ENCODE measurements at regions not wholly inside any gene's neighbourhood (a gene's known extent, or its start where the extent isn't known, plus 50 kb on each side); places are given as distances from the start of the nearest gene placed in this dataset.

- TF ChIP-seq USF1 (IDR thresholded peaks at IDR 0.05; ENCODE audit: borderline replicate concordance, low read depth) (no peak), TAF1 (IDR thresholded peaks at IDR 0.05; ENCODE audit: borderline replicate concordance, low read depth, low read length) (no peak), GATA2 (CRISPR knock-in tag; IDR thresholded peaks at IDR 0.05) (no peak), RXRA (IDR thresholded peaks at IDR 0.05; ENCODE audit: borderline replicate concordance, low read depth) (no peak), RAD21 (IDR thresholded peaks at IDR 0.05; ENCODE audit: low read length) (no peak), TEAD4 (IDR thresholded peaks at IDR 0.05; ENCODE audit: borderline replicate concordance, insufficient read depth) (no peak), NFIC (IDR thresholded peaks at IDR 0.05; ENCODE audit: borderline replicate concordance) (no peak), EP300 (IDR thresholded peaks at IDR 0.05; ENCODE audit: borderline replicate concordance in 1 of 2, low read depth in 1 of 2, low read length in 1 of 2) (no peak)
- TF ChIP-seq, protein P1, sequence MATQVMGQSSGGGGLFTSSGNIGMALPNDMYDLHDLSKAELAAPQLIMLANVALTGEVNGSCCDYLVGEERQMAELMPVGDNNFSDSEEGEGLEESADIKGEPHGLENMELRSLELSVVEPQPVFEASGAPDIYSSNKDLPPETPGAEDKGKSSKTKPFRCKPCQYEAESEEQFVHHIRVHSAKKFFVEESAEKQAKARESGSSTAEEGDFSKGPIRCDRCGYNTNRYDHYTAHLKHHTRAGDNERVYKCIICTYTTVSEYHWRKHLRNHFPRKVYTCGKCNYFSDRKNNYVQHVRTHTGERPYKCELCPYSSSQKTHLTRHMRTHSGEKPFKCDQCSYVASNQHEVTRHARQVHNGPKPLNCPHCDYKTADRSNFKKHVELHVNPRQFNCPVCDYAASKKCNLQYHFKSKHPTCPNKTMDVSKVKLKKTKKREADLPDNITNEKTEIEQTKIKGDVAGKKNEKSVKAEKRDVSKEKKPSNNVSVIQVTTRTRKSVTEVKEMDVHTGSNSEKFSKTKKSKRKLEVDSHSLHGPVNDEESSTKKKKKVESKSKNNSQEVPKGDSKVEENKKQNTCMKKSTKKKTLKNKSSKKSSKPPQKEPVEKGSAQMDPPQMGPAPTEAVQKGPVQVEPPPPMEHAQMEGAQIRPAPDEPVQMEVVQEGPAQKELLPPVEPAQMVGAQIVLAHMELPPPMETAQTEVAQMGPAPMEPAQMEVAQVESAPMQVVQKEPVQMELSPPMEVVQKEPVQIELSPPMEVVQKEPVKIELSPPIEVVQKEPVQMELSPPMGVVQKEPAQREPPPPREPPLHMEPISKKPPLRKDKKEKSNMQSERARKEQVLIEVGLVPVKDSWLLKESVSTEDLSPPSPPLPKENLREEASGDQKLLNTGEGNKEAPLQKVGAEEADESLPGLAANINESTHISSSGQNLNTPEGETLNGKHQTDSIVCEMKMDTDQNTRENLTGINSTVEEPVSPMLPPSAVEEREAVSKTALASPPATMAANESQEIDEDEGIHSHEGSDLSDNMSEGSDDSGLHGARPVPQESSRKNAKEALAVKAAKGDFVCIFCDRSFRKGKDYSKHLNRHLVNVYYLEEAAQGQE (IDR thresholded peaks at IDR 0.05; ENCODE audit: low read depth, low read length), result no peak
These were observed 539.4 kb downstream of the IGSF11 start (continued) for GRCh38 chr3:118495206-118495605.

- POLR2A ChIA-PET, result no interaction called here
- H3K79me2 ChIP-seq (ENCODE audit: insufficient read depth), result no peaks in the 10 kb centered on the region
- H3K4me1 ChIP-seq (ENCODE audit: control insufficient read depth in 1 of 2, insufficient read depth in 2 of 2, low read depth in 1 of 2, low read length in 1 of 2), result peaks cover 0 to 13% of the 10 kb centered on the region in 2 experiments; a peak in 2 of 4 replicates
- no peak overlapping the region for H3K4me3 ChIP-seq (ENCODE audit: low read depth in 2 of 2, low read length in 1 of 2)
- no peaks in the 10 kb centered on the region for H3K9me2 ChIP-seq
- 64% methylated on average over 3 of the region's 3 CpGs for WGBS (ENCODE audit: low lambda C conversion rate)
- TF ChIP-seq POLR2AphosphoS5 (IDR thresholded peaks at IDR 0.05; ENCODE audit: low read depth, low read length) (no peak), JUND (IDR thresholded peaks at IDR 0.05) (no peak), FOXM1 (IDR thresholded peaks at IDR 0.05; ENCODE audit: low read depth) (no peak), MXI1 (IDR thresholded peaks at IDR 0.05; ENCODE audit: low read depth, low read length) (no peak), FOSL2 (IDR thresholded peaks at IDR 0.05; ENCODE audit: borderline replicate concordance, low read depth) (no peak), IRF3 (IDR thresholded peaks at IDR 0.05; ENCODE audit: low read depth, low read length) (no peak), TEAD4 (IDR thresholded peaks at IDR 0.05; ENCODE audit: borderline replicate concordance, insufficient read depth) (no peak), ZBTB33 (IDR thresholded peaks at IDR 0.05; ENCODE audit: borderline replicate concordance, low read depth) (no peak), SIN3A (IDR thresholded peaks at IDR 0.05; ENCODE audit: borderline replicate concordance, low read depth, low read length) (no peak), FOXJ3 (CRISPR knock-in tag; IDR thresholded peaks at IDR 0.05) (no peak), MAX (IDR thresholded peaks at IDR 0.05; ENCODE audit: low read depth) (no peak), EZH2phosphoT487 (IDR thresholded peaks at IDR 0.05; ENCODE audit: borderline replicate concordance, low read depth) (no peak), RCOR1 (IDR thresholded peaks at IDR 0.05; ENCODE audit: low read length) (no peak), RFX5 (IDR thresholded peaks at IDR 0.05; ENCODE audit: low read length) (no peak), CTCF (IDR thresholded peaks at IDR 0.05) (no peak)
- no peak overlapping the region for H3K9ac ChIP-seq
- CTCF ChIA-PET, result no interaction called here
- no peaks in the 10 kb centered on the region for H3F3A ChIP-seq (replicated peaks; ENCODE audit: insufficient read depth)
- H2AFZ ChIP-seq (ENCODE audit: low read depth), result no peak overlapping the region
- no peak for DNase-seq
- no peaks in the 10 kb centered on the region for H3K27me3 ChIP-seq (ENCODE audit: insufficient read depth)
- no peak overlapping the region for H3K4me2 ChIP-seq
- no peak overlapping the region for H3K27ac ChIP-seq (ENCODE audit: low read depth in 2 of 2, low read length in 1 of 2)
- no peaks in the 10 kb centered on the region for H4K20me1 ChIP-seq (ENCODE audit: insufficient read depth)
- H3K36me3 ChIP-seq (replicated peaks in 1 of 2; ENCODE audit: control insufficient read depth in 1 of 2, insufficient read depth in 2 of 2, low read length in 1 of 2), result no peaks in the 10 kb centered on the region
- H3K9me3 ChIP-seq, result no peaks in the 10 kb centered on the region
These were observed 537.4 kb downstream of the IGSF11 start for GRCh38 chr3:118497274-118497673.
